ENCODE measurements at regions not wholly inside any gene's neighbourhood (a gene's known extent, or its start where the extent isn't known, plus 50 kb on each side); places are given as distances from the start of the nearest gene placed in this dataset.

DNA sequence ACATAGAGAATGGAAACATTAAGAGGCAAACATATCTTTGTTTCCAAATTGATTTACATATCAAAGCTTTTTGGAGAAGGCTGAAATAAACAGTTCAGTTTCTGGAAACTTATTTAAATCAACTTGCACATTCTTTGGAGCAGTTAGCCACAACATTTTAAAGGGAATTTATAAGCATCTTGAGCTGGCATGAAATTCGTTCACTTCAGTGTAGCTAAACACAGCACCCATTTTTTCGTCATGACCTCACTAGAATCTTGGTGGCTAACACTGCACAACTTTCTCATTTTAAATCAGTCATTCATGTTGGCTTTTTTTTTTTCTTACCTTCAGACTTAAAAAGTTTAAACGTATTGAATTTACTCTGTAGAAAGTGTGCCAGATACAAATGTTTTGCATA is 1139.9 kb upstream of the FLRT2 start:
- TF ChIP-seq, protein P1, sequence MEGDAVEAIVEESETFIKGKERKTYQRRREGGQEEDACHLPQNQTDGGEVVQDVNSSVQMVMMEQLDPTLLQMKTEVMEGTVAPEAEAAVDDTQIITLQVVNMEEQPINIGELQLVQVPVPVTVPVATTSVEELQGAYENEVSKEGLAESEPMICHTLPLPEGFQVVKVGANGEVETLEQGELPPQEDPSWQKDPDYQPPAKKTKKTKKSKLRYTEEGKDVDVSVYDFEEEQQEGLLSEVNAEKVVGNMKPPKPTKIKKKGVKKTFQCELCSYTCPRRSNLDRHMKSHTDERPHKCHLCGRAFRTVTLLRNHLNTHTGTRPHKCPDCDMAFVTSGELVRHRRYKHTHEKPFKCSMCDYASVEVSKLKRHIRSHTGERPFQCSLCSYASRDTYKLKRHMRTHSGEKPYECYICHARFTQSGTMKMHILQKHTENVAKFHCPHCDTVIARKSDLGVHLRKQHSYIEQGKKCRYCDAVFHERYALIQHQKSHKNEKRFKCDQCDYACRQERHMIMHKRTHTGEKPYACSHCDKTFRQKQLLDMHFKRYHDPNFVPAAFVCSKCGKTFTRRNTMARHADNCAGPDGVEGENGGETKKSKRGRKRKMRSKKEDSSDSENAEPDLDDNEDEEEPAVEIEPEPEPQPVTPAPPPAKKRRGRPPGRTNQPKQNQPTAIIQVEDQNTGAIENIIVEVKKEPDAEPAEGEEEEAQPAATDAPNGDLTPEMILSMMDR (IDR thresholded peaks at IDR 0.05) = no peak
- TF ChIP-seq POLR2A (IDR thresholded peaks at IDR 0.05) (no peak), POLR2AphosphoS5 (IDR thresholded peaks at IDR 0.05) (no peak)

Measured in prostate gland (tissue), 2 donors.